ENCODE measurements at regions not wholly inside any gene's neighbourhood (a gene's known extent, or its start where the extent isn't known, plus 50 kb on each side); places are given as distances from the start of the nearest gene placed in this dataset.

GRCh38 chr5:3888310-3888709 lies 292.7 kb downstream of the IRX1 start:
- DNase-seq (ENCODE audit: low read depth, low spot score): no peak
- Mint-ChIP-seq H3K27ac (ENCODE audit: unreplicated experiment) (no peak overlapping the region), H3K9me3 (no peaks in the 10 kb centered on the region), H3K27me3 (ENCODE audit: low read depth) (no peaks in the 10 kb centered on the region), H3K4me3 (no peak overlapping the region), H3K36me3 (ENCODE audit: low read depth) (no peaks in the 10 kb centered on the region), H3K4me1 (peaks cover 19% of the 10 kb centered on the region)
- TF ChIP-seq, protein P1, sequence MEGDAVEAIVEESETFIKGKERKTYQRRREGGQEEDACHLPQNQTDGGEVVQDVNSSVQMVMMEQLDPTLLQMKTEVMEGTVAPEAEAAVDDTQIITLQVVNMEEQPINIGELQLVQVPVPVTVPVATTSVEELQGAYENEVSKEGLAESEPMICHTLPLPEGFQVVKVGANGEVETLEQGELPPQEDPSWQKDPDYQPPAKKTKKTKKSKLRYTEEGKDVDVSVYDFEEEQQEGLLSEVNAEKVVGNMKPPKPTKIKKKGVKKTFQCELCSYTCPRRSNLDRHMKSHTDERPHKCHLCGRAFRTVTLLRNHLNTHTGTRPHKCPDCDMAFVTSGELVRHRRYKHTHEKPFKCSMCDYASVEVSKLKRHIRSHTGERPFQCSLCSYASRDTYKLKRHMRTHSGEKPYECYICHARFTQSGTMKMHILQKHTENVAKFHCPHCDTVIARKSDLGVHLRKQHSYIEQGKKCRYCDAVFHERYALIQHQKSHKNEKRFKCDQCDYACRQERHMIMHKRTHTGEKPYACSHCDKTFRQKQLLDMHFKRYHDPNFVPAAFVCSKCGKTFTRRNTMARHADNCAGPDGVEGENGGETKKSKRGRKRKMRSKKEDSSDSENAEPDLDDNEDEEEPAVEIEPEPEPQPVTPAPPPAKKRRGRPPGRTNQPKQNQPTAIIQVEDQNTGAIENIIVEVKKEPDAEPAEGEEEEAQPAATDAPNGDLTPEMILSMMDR (conservative IDR thresholded peaks at IDR 0.05): no peak

GRCh38 chr5:3889412-3890142 lies 293.9 kb downstream of the IRX1 start:
- TF ChIP-seq, protein P1 (conservative IDR thresholded peaks at IDR 0.05): no peak
- H3K27me3 Mint-ChIP-seq (ENCODE audit: low read depth): no peaks in the 10 kb centered on the region
- no peaks in the 10 kb centered on the region for H3K36me3 Mint-ChIP-seq (ENCODE audit: low read depth)
- H3K4me1 Mint-ChIP-seq: peaks cover 19% of the 10 kb centered on the region
- H3K9me3 Mint-ChIP-seq: no peaks in the 10 kb centered on the region
- no peak for DNase-seq (ENCODE audit: low read depth, low spot score)
- H3K27ac Mint-ChIP-seq (ENCODE audit: unreplicated experiment): no peak overlapping the region
- no peak overlapping the region for H3K4me3 Mint-ChIP-seq

DNA sequence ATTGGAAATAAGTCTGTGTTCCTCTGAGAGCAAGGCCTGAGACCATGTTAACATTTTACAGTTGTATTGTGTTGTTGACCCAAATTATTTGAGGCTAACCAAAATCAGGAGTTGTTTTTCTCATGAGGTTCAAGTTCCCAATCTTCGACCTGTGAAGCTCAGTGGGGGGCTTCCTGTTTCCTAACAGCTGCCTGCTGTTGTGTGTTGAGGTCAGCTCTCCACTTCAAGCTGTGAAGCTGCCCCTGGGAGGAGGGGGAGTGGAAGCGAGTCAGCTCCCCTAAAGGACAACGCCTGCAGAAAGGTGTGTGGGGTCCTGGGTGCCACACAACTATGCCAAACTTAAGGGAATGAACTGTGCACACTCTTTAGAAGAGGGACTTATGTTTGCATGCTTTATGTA lies 295.5 kb downstream of the IRX1 start:
- no peaks in the 10 kb centered on the region for H3K9me3 Mint-ChIP-seq
- no peak for DNase-seq (ENCODE audit: low read depth, low spot score)

GRCh38 chr5:3893527-3893926 lies 297.9 kb downstream of the IRX1 start:
- H3K9me3 Mint-ChIP-seq: peaks cover 12% of the 10 kb centered on the region
- H3K27ac Mint-ChIP-seq (ENCODE audit: unreplicated experiment): no peak overlapping the region
- no peak overlapping the region for H3K4me3 Mint-ChIP-seq
- no peaks in the 10 kb centered on the region for H3K27me3 Mint-ChIP-seq (ENCODE audit: low read depth)
- no peak for DNase-seq (ENCODE audit: low read depth, low spot score)
- peaks cover 16% of the 10 kb centered on the region for H3K4me1 Mint-ChIP-seq
- H3K36me3 Mint-ChIP-seq (ENCODE audit: low read depth): peaks cover 3% of the 10 kb centered on the region
- TF ChIP-seq, protein P1 (conservative IDR thresholded peaks at IDR 0.05): no peak

More for the DNA sequence above, 295.5 kb downstream of the IRX1 start:
- Mint-ChIP-seq H3K27me3 (ENCODE audit: low read depth) (no peaks in the 10 kb centered on the region), H3K27ac (ENCODE audit: unreplicated experiment) (no peak overlapping the region), H3K36me3 (ENCODE audit: low read depth) (no peaks in the 10 kb centered on the region), H3K4me3 (no peak overlapping the region), H3K4me1 (peaks cover 19% of the 10 kb centered on the region)
- TF ChIP-seq, protein P1 (conservative IDR thresholded peaks at IDR 0.05): no peak

DNA sequence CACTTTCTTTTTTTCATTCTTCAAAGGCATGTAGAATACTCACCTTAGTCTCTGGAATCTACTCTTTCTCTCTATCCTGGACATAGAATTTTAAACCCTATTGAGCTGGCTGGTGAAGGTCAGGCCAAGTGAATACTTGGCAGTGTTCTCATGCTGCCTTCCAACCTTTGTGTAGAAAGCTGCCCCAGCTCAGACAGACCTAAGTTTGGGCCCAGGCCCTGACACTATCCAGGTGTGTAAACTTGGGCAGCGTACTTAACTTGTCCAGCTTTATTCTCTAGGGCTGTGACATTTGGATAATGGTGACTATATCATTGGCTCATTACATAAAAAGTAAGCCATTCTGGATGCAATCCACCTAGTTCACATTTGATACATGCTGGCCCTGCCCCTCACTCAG lies 298.3 kb downstream of the IRX1 start:
- peaks cover 15% of the 10 kb centered on the region for H3K4me1 Mint-ChIP-seq
- H3K27me3 Mint-ChIP-seq (ENCODE audit: low read depth): no peaks in the 10 kb centered on the region
- no peak overlapping the region for H3K4me3 Mint-ChIP-seq

More for the DNA sequence above, 298.3 kb downstream of the IRX1 start:
- H3K36me3 Mint-ChIP-seq (ENCODE audit: low read depth): peaks cover 5% of the 10 kb centered on the region
- DNase-seq (ENCODE audit: low read depth, low spot score): no peak
- peaks cover 15% of the 10 kb centered on the region for H3K9me3 Mint-ChIP-seq
- TF ChIP-seq, protein P1 (conservative IDR thresholded peaks at IDR 0.05): no peak
- no peak overlapping the region for H3K27ac Mint-ChIP-seq (ENCODE audit: unreplicated experiment)

Data from neural crest cell (in vitro differentiated cells).